Activated CD4-positive, alpha-beta T cell treated with anti-CD3 and anti-CD28 coated beads, Interleukin-2, amount 50 U/mL, for 1 hour (primary cell): ENCODE measurements at regions not wholly inside any gene's neighbourhood (a gene's known extent, or its start where the extent isn't known, plus 50 kb on each side); places are given as distances from the start of the nearest gene placed in this dataset.
"Not testable (repeated sequence)": the region's sequence is repeated elsewhere in the genome, so short reads cannot be mapped to it uniquely, and the experiment has no call there.

Experiments used
- DNase-seq: peaks from one replicate; pipeline ENCODE4 v3.0.0-alpha.2; 2020

GRCh38 chr17:71052971-71053370 lies 883.6 kb downstream of the KCNJ2 start:
- DNase-seq: no peak

DNA sequence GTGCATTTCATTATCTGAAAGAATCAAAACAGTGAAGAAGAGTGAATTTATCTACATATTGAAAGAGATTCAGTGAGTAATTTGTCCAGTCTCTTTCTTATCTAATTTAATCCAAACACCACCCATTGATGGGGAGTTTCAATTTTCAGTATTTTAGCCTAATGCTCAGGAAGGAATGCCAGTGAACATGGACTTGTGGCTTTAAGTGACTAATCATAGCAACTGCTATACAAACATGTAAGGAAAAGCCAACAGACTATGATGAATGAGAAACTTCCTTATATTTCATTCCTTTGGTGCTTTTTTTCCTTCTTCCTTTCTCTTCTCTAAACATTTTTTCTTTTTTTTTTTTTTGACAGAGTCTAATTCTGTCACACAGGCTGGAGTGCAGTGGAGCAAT lies 885.8 kb downstream of the KCNJ2 start:
- DNase-seq: no peak

- DNase-seq: no peak
Observed at GRCh38 chr17:71057448-71057847, 888.1 kb downstream of the KCNJ2 start.

DNA sequence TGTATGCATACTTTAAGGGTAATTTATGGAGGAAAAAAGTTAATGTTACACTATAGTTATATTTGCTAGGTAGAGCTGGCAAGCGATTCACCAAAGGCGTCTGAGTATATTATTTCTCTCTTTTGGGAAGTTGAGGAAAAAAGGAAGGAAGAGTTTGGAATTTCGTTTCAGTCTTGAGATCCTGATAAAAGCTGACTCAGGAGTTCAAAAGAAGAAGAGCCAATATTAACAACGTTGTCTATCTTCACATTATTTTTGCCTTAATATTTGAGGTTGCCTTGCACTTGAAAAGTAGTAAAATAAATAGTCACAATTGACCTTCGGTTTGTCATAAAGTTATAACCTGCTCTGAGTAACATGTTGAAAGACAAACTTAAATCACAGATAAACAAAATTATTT lies 888.6 kb downstream of the KCNJ2 start:
- no peak for DNase-seq

DNA sequence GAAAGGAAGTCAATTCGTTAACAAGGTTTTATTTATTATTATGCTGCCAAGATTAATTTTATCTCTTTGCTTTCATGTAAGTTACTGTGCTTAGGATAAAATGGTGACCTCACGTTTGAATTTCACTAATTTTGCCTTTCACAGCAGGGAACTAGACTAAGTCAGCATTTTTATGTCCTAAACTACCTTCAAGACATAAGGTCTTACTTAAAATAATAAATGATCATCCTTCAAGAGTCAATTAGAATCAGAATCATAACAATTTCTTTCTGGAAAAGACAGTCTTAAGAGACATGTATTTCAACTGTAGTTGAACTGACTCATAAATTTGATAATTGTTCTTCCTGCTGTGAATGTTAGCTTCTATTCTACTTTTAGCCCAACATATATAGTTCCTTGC lies 893.8 kb downstream of the KCNJ2 start:
- DNase-seq: no peak

DNA sequence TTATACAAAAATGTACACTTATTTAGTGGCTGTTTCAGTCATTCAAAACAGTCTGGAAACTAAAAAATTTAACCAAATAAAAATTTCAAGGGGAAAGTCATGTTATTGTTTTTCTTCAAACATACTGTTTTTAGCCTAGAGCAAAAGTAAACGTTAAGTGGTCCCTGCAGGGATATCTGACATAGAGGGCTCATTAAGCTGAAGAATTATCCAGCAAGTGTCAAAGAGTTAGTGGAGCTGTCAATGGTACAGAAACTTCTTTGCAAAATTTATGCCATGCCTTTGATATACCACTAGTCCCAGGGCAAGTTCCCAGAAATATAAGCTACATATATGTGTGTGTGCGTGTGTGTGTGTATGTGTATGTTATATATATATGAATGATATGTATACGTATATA lies 894.2 kb downstream of the KCNJ2 start:
- DNase-seq: no peak

DNA sequence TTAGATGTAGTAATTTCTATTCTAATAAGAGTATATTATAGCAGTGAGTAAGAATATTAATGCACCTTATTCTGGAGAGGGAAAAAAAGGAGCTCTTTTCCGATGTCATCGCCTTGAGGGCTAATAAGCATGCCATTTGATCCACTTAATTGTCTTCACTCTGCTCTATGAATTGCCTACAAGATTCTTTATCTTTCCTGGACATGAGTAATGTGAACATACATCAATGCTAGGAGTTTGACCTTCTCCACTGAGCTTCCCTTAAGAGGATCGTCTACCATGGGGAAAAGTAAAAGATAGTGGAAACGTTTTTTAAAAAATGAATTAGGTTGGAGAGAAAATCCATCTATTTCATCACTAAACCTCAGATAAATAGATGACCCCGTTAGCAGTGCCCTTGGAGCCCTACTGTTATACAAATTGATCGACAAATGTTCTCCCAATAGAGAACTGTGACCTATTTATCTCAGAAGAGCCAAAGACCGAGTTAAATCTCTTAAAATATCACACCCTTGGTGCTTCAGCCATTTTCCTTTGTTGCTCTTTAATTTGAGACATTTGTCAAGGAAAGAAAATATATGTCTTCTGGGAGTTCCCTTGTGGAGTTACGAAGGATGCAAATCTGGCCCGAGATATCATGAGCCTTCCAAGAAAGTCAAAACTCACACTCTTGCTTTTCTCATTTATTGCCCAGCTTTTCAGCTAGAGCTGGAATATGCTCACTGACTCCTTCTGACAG lies 898.5 kb downstream of the KCNJ2 start:
- no peak for DNase-seq

DNA sequence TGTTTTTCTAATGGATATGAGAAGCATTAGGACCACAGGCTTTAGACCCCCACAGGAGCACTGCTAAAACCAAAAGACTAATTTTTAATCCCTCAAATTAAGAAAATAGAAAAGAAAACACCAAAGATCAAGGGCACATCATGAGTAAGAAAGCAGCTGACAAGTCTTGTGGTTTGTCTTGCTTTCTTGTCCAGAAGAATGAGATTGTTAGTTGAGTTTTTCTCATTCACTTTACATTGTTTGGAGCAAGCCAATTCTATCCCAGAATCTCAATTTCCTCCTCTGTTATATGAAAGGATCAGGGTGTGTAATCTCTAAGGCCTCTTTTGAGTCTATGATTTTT lies 899.0 kb downstream of the KCNJ2 start:
- no peak for DNase-seq

- no peak for DNase-seq
Observed at GRCh38 chr17:71071041-71071440, 901.7 kb downstream of the KCNJ2 start.

- no peak for DNase-seq
Observed at GRCh38 chr17:71071837-71072236, 902.5 kb downstream of the KCNJ2 start.

GRCh38 chr17:71080937-71081336 lies 911.6 kb downstream of the KCNJ2 start:
- DNase-seq: no peak

DNA sequence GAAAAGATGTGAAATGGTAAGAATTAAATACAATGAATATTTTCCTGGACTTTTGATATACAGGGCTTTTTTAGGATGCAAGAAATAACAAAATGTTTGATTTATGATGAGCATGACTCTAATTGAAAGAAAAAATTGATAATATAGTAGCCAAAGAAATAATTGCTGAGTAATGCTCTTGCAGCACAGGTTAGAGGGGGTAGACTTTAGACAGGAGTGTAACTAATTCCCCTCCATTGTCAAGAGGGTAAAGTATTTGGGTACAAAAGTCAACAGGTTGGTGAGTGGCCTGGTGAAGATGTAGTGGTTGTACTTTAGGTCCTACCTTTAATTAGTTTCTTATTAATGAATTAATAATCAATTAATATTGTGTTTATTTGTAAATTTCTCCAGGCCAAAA lies 912.3 kb downstream of the KCNJ2 start:
- DNase-seq: no peak

GRCh38 chr17:71084219-71084618 lies 914.9 kb downstream of the KCNJ2 start:
- DNase-seq: no peak

DNA sequence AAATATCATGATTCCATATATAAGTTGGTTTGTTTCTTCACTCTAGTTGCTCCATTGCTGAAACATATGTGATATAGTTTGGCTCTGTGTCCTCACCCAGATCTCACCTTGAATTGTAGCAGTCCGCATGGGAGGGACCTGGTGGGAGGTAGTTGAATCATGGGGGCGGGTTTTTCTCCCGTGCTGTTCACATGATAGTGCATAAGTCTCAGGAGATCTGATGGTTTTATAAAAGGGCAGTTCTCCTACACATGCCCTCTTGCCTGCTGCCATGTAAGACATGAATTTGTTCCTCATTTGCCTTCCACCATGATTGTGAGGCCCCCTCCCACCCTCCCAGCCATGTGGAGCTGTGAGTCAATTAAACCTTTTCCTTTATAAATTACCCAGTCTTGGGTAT lies 915.5 kb downstream of the KCNJ2 start:
- DNase-seq: no peak

DNA sequence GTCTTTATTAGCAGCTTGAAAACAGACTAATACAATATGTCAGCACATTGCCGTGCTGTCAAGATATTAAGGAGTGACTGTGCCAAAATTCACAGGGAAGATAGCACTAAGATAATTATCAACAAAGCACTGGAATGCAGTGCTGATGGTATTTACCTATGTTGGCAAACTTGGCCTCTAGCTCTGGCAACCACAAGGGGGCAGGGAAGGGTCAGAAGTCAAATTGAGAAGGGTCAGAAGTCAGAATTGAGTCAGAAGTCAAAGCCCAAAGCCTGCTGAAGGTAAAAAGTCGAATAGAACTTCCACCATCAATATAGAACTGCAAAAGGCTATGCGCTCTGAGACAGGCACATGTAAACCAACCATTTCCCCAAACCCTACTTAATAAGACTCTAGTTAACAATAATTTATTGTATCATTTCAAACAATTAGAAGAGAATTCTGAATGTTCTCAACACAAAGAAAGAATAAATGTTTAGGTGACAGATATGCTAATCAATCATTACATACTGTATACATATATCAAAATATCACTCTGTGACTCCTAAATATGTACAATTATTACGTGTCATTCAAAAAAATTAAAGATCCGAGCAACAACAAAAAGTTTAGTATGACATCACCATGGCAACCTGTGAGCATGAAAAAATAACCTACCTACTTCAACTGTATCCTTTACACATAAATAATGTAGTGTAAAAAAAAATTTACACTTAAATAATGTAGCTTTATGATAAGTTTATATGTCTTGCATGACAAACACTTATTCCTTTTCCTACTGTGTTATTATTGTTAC lies 916.1 kb downstream of the KCNJ2 start:
- DNase-seq: no peak

DNA sequence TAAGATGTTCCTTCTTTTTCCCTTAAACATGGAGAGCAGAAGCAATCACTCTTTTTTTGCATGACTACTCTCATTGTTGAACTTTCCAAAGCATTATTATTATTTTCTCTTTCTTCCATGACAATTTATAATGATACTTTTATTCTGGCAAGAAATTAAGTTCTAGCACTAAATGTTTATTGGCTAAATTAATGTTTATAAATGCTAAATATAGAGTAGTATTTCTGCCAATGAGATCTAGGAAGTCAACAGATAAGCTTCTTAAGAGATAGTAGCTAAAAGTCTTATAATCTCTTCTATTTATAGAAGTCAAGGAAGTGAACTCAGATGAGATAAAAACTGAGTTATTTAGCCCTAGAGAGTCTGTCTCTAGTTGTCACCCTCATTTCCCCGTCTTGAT lies 920.1 kb downstream of the KCNJ2 start:
- DNase-seq: no peak

- no peak for DNase-seq
Observed at GRCh38 chr17:71098071-71098470, 928.7 kb downstream of the KCNJ2 start.

- no peak for DNase-seq
Observed at GRCh38 chr17:71099003-71099714, 929.8 kb downstream of the KCNJ2 start.

- DNase-seq: no peak
Observed at GRCh38 chr17:71102777-71103176, 933.4 kb downstream of the KCNJ2 start.

DNA sequence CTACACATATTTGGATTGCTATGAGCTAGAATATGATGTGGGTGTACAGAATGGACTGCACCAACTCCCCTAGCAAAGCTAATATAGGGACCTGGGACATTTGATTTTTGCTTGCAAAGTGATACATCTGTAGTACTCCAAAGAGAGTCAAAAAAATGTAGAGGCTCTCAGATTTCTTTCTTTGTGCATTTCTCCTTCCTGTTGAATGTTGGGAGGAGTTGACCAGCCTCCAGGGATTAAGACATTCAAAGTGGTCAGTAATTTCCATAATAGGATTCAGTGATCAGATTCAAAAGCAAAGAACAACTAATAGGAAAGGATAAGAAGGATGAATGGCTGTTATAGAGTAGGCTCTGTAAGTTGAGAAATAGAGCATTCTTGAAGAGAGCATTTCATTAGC lies 934.9 kb downstream of the KCNJ2 start:
- DNase-seq: no peak

GRCh38 chr17:71106056-71106455 lies 936.7 kb downstream of the KCNJ2 start:
- DNase-seq: not testable (repeated sequence)

- DNase-seq: no peak
Observed at GRCh38 chr17:71107136-71107535, 937.8 kb downstream of the KCNJ2 start.

DNA sequence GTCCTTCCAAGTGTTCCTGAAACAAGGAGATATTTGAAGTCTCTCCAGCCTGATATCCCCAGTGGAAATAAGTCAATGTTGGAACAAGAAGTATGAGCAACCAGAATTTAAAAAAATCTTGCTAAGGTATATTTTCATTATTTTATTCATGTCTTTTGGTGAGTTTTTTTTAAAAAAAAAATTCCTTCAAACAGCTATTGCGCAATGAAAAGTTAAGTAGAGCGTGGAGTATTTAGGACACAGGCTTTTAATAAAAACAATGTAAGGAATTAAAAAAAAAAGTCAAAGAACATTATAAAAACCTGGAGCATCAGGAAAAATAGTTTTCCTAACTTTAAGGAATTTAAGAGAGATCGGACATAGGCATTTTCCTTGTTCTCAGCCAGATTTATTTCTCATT lies 940.4 kb downstream of the KCNJ2 start:
- DNase-seq: no peak

GRCh38 chr17:71110326-71110725 lies 941.0 kb downstream of the KCNJ2 start:
- no peak for DNase-seq
